ENCODE measurements at regions not wholly inside any gene's neighbourhood (a gene's known extent, or its start where the extent isn't known, plus 50 kb on each side); places are given as distances from the start of the nearest gene placed in this dataset.

- ChIA-PET CTCF (interaction anchor here (1.0 to 1.5 kb wide), 2 partner anchors 27 to 29 kb away, joined by 3 read pairs; no protein-coding TSS in a partner anchor), POLR2A (no interaction called here)
- H3K27ac ChIP-seq (ENCODE audit: insufficient read depth, low read depth, low read length), result peak overlapping the region; percentile 89
- H4K20me1 ChIP-seq (replicated peaks; ENCODE audit: control insufficient read depth, extremely low read depth, insufficient read depth, low read length), result no peaks in the 10 kb centered on the region
- no peak overlapping the region for H3K4me2 ChIP-seq (ENCODE audit: insufficient read depth, low read length)
- no peaks in the 10 kb centered on the region for H3K9me3 ChIP-seq (replicated peaks; ENCODE audit: control insufficient read depth, insufficient read depth, low read length)
- intact Hi-C loops (cut with micrococcal nuclease), result no loop called here
- no peak overlapping the region for H3K4me3 ChIP-seq (replicated peaks in 1 of 3; ENCODE audit: insufficient read depth in 1 of 3, low read depth in 1 of 3, low read length in 3 of 3)
- H3K9ac ChIP-seq (replicated peaks; ENCODE audit: extremely low read depth, insufficient read depth, low read length), result peak overlapping the region; percentile 66
- dilution Hi-C loops (cut with MboI; ENCODE audit: extremely low pct_ligation_motif_present, low sequenced_read_pairs), result no loop called here
- no TSS peak for BruUV-seq (replicated peaks)
- no peaks in the 10 kb centered on the region for H3K79me2 ChIP-seq (ENCODE audit: control insufficient read depth, insufficient read depth, low read length)
- H3K4me1 ChIP-seq (ENCODE audit: control insufficient read depth, extremely low read depth, insufficient read depth, low read length), result peaks cover 65% of the 10 kb centered on the region
- H3K27me3 ChIP-seq (ENCODE audit: control insufficient read depth in 2 of 2, insufficient read depth in 2 of 2, low read length in 2 of 2), result no peaks in the 10 kb centered on the region
- no peaks in the 10 kb centered on the region for H3K9me1 ChIP-seq (replicated peaks; ENCODE audit: control insufficient read depth, extremely low read depth, insufficient read depth, low read length)
- no peak for TF ChIP-seq POLR2AphosphoS5 (IDR thresholded peaks at IDR 0.05; ENCODE audit: insufficient read depth, low read depth, low read length)
- no peak for TF ChIP-seq CTCF (IDR thresholded peaks at IDR 0.05; ENCODE audit: extremely low read depth in 1 of 2, insufficient read depth in 1 of 2, low read depth in 1 of 2, low read length in 2 of 2)
- TF ChIP-seq MYC (IDR thresholded peaks at IDR 0.05; ENCODE audit: low read depth, low read length), result no peak
- no peak for TF ChIP-seq JUN (IDR thresholded peaks at IDR 0.05; ENCODE audit: borderline replicate concordance, insufficient read depth, insufficient read length, low read depth)
- no peak for TF ChIP-seq EZH2 (IDR thresholded peaks at IDR 0.05; ENCODE audit: borderline replicate concordance, low read depth, low read length, severe bottlenecking)
- no peak for TF ChIP-seq FOS (IDR thresholded peaks at IDR 0.05; ENCODE audit: borderline replicate concordance, insufficient read depth, low read length)
- TF ChIP-seq POLR2A (IDR thresholded peaks at IDR 0.05; ENCODE audit: low read depth, low read length), result no peak
- TF ChIP-seq MAX (IDR thresholded peaks at IDR 0.05; ENCODE audit: insufficient read depth, insufficient read length), result no peak
- TF ChIP-seq GATA2 (IDR thresholded peaks at IDR 0.05; ENCODE audit: insufficient read depth, insufficient read length, low read depth, low read length), result no peak
- no peak overlapping the region for H2AFZ ChIP-seq (ENCODE audit: low read depth, low read length)
- H3K36me3 ChIP-seq (ENCODE audit: control insufficient read depth in 2 of 2, extremely low read depth in 1 of 2, insufficient read depth in 2 of 2, low read length in 2 of 2), result no peaks in the 10 kb centered on the region
- FAIRE-seq (no peak), DNase-seq (ENCODE audit: low read depth, low spot score) (no peak)
These were observed 109.0 kb upstream of the KLF6 start for GRCh38 chr10:3893901-3894563.
